GM23338 (cell line): ENCODE measurements at regions not wholly inside any gene's neighbourhood (a gene's known extent, or its start where the extent isn't known, plus 50 kb on each side); places are given as distances from the start of the nearest gene placed in this dataset.

Source experiments
- ATAC-seq: fragments of 200-7000 bp; cut with Tn5 transposase; 3 replicates; pipeline ENCODE4 v1.9.1; 2020
- DNase-seq: peaks from one replicate; pipeline ENCODE4 v3.0.0-alpha.2; 2015; ENCODE audit warnings: low spot score
- H2AFZ ChIP-seq: fragments of 200-600 bp; sonication (generic); 2 replicates; pipeline ENCODE4 v1.8.0; 2016; ENCODE audit warnings: antibody characterized with exemption, mild to moderate bottlenecking, moderate library complexity
- H3F3A ChIP-seq: fragments of 200-600 bp; sonication (generic); replicated peaks from 2 replicates; pipeline ENCODE4 v1.8.0; 2017; ENCODE audit warnings: antibody characterized with exemption, mixed run types, low read depth
- H3K27ac ChIP-seq: fragments of 200-600 bp; sonication (generic); 2 replicates; pipeline ENCODE4 v1.6.1; 2016; ENCODE audit warnings: low read depth
- H3K27me3 ChIP-seq: fragments of 200-600 bp; sonication (generic); 2 replicates; pipeline ENCODE4 v1.8.0; 2016; ENCODE audit warnings: mild to moderate bottlenecking, mixed run types, moderate library complexity; ENCODE audit not compliant: insufficient read depth
- H3K36me3 ChIP-seq: fragments of 200-600 bp; sonication (generic); 2 replicates; pipeline ENCODE4 v1.8.0; 2016; ENCODE audit warnings: mild to moderate bottlenecking; ENCODE audit not compliant: insufficient read depth
- H3K4me1 ChIP-seq: fragments of 200-600 bp; sonication (generic); 2 replicates; pipeline ENCODE4 v1.8.0; 2016; ENCODE audit warnings: mild to moderate bottlenecking, moderate library complexity; ENCODE audit not compliant: insufficient read depth
- H3K4me2 ChIP-seq: fragments of 200-600 bp; sonication (generic); 2 replicates; pipeline ENCODE4 v1.7.1; 2017; ENCODE audit warnings: mixed run types
- H3K4me3 ChIP-seq: fragments of 200-600 bp; sonication (generic); 2 replicates; pipeline ENCODE4 v1.6.1; 2016; ENCODE audit warnings: mixed run types
- H3K79me2 ChIP-seq: fragments of 200-600 bp; sonication (generic); replicated peaks from 2 replicates; pipeline ENCODE4 v1.8.0; 2017; ENCODE audit warnings: mild to moderate bottlenecking; ENCODE audit not compliant: insufficient read depth
- H3K9me2 ChIP-seq: fragments of 200-600 bp; sonication (generic); 2 replicates; pipeline ENCODE4 v1.8.0; 2017; ENCODE audit not compliant: insufficient read depth
- H4K20me1 ChIP-seq: fragments of 200-600 bp; sonication (generic); replicated peaks from 2 replicates; pipeline ENCODE4 v1.8.0; 2017; ENCODE audit warnings: mild to moderate bottlenecking; ENCODE audit not compliant: insufficient read depth
- H3K27ac Mint-ChIP-seq: 2 replicates; pipeline ENCODE4 v1.8.0; 2020; ENCODE audit warnings: inconsistent platforms, mild to moderate bottlenecking, moderate library complexity, mixed read lengths
- H3K27me3 Mint-ChIP-seq: 3 replicates; pipeline ENCODE4 v1.8.0; 2022; ENCODE audit warnings: low read depth, mild to moderate bottlenecking, moderate library complexity, mixed read lengths, inconsistent platforms; ENCODE audit not compliant: insufficient read depth, poor library complexity
- H3K36me3 Mint-ChIP-seq: 3 replicates; pipeline ENCODE4 v1.8.0; 2021; ENCODE audit warnings: low read depth, mild to moderate bottlenecking, inconsistent platforms, moderate library complexity, mixed read lengths
- H3K4me1 Mint-ChIP-seq: 3 replicates; pipeline ENCODE4 v1.8.0; 2020; ENCODE audit warnings: mild to moderate bottlenecking, inconsistent platforms, mixed read lengths
- H3K4me3 Mint-ChIP-seq: 3 replicates; pipeline ENCODE4 v1.8.0; 2021; ENCODE audit warnings: moderate library complexity, mild to moderate bottlenecking, inconsistent platforms, mixed read lengths
- H3K9me3 Mint-ChIP-seq: 3 replicates; pipeline ENCODE4 v1.8.0; 2020; ENCODE audit warnings: moderate library complexity, mild to moderate bottlenecking, inconsistent platforms, mixed read lengths
- EZH2 ChIP-seq: fragments of 200-600 bp; sonication (generic); IDR thresholded peaks from one replicate; pipeline ENCODE4 v1.8.0; 2017; ENCODE audit warnings: antibody characterized with exemption, mild to moderate bottlenecking, low read depth; ENCODE audit not compliant: unreplicated experiment
- EZH2phosphoT487 ChIP-seq: fragments of 200-600 bp; sonication (generic); IDR thresholded peaks from one replicate; pipeline ENCODE4 v1.8.1; 2018; ENCODE audit warnings: antibody characterized with exemption; ENCODE audit not compliant: unreplicated experiment
- NANOG ChIP-seq: IDR thresholded peaks from 2 replicates; pipeline ENCODE4 v1.6.1; 2016; ENCODE audit warnings: antibody characterized with exemption, borderline replicate concordance
- ZNF114 ChIP-seq: fragments of 250-450 bp; sonication (Bioruptor Pico); IDR thresholded peaks from 2 replicates; pipeline ENCODE4 v1.5.0; 2020; ENCODE audit warnings: mild to moderate bottlenecking, moderate library complexity
- TF ChIP-seq, protein P1 (sequence below): IDR thresholded peaks from one replicate; pipeline ENCODE4 v1.6.1; 2018; ENCODE audit warnings: antibody characterized with exemption; ENCODE audit not compliant: unreplicated experiment
- TF ChIP-seq, protein P2 (sequence below): fragments of 250-450 bp; sonication (Bioruptor Pico); IDR thresholded peaks from 2 replicates; pipeline ENCODE4 v1.5.0; 2020; ENCODE audit warnings: mild to moderate bottlenecking, moderate library complexity

DNA sequence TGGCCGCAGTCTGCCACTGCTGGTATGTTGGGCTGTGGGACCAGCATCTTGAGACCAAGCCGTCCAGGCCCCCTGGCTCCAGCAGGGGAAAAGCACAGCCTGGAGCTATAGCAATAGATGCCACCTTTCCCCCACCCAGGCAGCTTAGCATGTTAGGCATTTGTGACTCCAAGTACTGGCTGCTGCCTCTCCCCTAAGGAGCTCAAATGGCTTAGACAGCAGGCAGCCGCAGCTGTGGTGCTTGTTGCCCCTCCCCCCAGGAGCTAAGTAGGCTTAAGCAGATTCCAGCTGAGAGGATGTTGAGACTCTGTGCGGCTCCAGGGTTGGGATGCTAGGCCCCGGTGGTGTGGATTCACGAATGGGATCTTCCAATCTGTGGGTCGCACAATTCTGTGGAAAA lies 88.8 kb upstream of the ANKFN1 start:
- no peaks in the 10 kb centered on the region for H4K20me1 ChIP-seq
- H2AFZ ChIP-seq = peak overlapping the region; percentile 23; the same call in 1 of the 2 replicates
- no peak overlapping the region for H3K4me2 ChIP-seq
- H3K79me2 ChIP-seq = no peaks in the 10 kb centered on the region
- H3K4me3 ChIP-seq = no peak overlapping the region
- Mint-ChIP-seq H3K4me3 (no peak overlapping the region), H3K27ac (no peak overlapping the region), H3K9me3 (peaks cover 27% of the 10 kb centered on the region), H3K27me3 (no peaks in the 10 kb centered on the region), H3K4me1 (peaks cover 5% of the 10 kb centered on the region; the same call in 1 of the 3 replicates), H3K36me3 (peaks cover 7% of the 10 kb centered on the region)
- ATAC-seq = peak; percentile 54; the same call in 2 of the 3 replicates
- no peaks in the 10 kb centered on the region for H3K27me3 ChIP-seq
- H3K27ac ChIP-seq = no peak overlapping the region
- DNase-seq = peak; percentile 35
- no peaks in the 10 kb centered on the region for H3K36me3 ChIP-seq
- H3K4me1 ChIP-seq = no peaks in the 10 kb centered on the region
- peaks cover 18% of the 10 kb centered on the region for H3K9me2 ChIP-seq
- no peaks in the 10 kb centered on the region for H3F3A ChIP-seq
- TF ChIP-seq, protein P1, sequence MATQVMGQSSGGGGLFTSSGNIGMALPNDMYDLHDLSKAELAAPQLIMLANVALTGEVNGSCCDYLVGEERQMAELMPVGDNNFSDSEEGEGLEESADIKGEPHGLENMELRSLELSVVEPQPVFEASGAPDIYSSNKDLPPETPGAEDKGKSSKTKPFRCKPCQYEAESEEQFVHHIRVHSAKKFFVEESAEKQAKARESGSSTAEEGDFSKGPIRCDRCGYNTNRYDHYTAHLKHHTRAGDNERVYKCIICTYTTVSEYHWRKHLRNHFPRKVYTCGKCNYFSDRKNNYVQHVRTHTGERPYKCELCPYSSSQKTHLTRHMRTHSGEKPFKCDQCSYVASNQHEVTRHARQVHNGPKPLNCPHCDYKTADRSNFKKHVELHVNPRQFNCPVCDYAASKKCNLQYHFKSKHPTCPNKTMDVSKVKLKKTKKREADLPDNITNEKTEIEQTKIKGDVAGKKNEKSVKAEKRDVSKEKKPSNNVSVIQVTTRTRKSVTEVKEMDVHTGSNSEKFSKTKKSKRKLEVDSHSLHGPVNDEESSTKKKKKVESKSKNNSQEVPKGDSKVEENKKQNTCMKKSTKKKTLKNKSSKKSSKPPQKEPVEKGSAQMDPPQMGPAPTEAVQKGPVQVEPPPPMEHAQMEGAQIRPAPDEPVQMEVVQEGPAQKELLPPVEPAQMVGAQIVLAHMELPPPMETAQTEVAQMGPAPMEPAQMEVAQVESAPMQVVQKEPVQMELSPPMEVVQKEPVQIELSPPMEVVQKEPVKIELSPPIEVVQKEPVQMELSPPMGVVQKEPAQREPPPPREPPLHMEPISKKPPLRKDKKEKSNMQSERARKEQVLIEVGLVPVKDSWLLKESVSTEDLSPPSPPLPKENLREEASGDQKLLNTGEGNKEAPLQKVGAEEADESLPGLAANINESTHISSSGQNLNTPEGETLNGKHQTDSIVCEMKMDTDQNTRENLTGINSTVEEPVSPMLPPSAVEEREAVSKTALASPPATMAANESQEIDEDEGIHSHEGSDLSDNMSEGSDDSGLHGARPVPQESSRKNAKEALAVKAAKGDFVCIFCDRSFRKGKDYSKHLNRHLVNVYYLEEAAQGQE = no peak

DNA sequence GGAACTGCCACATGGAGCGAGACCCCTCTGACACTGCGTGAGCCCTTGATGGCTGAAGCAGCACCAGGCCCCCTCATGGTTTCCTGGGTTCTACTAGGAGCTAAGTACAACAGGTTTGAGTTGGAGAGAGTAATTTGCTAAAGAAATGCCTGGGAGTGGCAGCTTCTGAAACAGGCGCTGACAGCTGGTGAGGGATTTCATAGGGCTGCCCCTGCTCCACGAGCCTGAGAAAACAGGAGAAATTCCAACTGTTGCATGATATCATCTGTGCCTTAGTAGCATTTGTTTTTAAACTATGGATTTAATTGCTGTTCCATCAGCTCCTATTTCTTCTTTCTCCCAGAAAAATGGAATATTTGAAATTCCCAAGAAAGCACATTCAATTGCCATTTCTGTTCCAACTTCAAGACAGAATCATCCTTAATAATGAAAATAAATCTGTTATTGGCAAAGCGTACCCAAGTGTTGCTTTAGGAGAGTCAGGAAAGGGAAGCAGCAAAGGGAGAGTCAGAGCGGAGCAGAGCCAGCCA lies 78.8 kb upstream of the ANKFN1 start:
- H3K9me2 ChIP-seq = no peaks in the 10 kb centered on the region
- H3K36me3 ChIP-seq = no peaks in the 10 kb centered on the region; the same call in 1 of the 2 replicates
- ATAC-seq (no peak), DNase-seq (no peak)
- H3K4me2 ChIP-seq = no peak overlapping the region
- no peaks in the 10 kb centered on the region for H3K4me1 ChIP-seq
- Mint-ChIP-seq H3K4me1 (no peaks in the 10 kb centered on the region), H3K27me3 (no peaks in the 10 kb centered on the region), H3K9me3 (peaks cover 10% of the 10 kb centered on the region; the same call in 1 of the 3 replicates), H3K27ac (no peak overlapping the region), H3K4me3 (no peak overlapping the region), H3K36me3 (no peaks in the 10 kb centered on the region)
- H2AFZ ChIP-seq = 0 out of 2 replicates have a peak overlapping the region, but pooled peaks have one; percentile 12
- no peaks in the 10 kb centered on the region for H3K27me3 ChIP-seq
- H3K27ac ChIP-seq = no peak overlapping the region
- H3K4me3 ChIP-seq = no peak overlapping the region
- H3K79me2 ChIP-seq = no peaks in the 10 kb centered on the region
- H3F3A ChIP-seq = no peaks in the 10 kb centered on the region
- H4K20me1 ChIP-seq = no peaks in the 10 kb centered on the region
- TF ChIP-seq NANOG (no peak), EZH2phosphoT487 (no peak), EZH2 (no peak), ZNF114 (CRISPR knock-in tag) (no peak)
- TF ChIP-seq, protein P2, sequence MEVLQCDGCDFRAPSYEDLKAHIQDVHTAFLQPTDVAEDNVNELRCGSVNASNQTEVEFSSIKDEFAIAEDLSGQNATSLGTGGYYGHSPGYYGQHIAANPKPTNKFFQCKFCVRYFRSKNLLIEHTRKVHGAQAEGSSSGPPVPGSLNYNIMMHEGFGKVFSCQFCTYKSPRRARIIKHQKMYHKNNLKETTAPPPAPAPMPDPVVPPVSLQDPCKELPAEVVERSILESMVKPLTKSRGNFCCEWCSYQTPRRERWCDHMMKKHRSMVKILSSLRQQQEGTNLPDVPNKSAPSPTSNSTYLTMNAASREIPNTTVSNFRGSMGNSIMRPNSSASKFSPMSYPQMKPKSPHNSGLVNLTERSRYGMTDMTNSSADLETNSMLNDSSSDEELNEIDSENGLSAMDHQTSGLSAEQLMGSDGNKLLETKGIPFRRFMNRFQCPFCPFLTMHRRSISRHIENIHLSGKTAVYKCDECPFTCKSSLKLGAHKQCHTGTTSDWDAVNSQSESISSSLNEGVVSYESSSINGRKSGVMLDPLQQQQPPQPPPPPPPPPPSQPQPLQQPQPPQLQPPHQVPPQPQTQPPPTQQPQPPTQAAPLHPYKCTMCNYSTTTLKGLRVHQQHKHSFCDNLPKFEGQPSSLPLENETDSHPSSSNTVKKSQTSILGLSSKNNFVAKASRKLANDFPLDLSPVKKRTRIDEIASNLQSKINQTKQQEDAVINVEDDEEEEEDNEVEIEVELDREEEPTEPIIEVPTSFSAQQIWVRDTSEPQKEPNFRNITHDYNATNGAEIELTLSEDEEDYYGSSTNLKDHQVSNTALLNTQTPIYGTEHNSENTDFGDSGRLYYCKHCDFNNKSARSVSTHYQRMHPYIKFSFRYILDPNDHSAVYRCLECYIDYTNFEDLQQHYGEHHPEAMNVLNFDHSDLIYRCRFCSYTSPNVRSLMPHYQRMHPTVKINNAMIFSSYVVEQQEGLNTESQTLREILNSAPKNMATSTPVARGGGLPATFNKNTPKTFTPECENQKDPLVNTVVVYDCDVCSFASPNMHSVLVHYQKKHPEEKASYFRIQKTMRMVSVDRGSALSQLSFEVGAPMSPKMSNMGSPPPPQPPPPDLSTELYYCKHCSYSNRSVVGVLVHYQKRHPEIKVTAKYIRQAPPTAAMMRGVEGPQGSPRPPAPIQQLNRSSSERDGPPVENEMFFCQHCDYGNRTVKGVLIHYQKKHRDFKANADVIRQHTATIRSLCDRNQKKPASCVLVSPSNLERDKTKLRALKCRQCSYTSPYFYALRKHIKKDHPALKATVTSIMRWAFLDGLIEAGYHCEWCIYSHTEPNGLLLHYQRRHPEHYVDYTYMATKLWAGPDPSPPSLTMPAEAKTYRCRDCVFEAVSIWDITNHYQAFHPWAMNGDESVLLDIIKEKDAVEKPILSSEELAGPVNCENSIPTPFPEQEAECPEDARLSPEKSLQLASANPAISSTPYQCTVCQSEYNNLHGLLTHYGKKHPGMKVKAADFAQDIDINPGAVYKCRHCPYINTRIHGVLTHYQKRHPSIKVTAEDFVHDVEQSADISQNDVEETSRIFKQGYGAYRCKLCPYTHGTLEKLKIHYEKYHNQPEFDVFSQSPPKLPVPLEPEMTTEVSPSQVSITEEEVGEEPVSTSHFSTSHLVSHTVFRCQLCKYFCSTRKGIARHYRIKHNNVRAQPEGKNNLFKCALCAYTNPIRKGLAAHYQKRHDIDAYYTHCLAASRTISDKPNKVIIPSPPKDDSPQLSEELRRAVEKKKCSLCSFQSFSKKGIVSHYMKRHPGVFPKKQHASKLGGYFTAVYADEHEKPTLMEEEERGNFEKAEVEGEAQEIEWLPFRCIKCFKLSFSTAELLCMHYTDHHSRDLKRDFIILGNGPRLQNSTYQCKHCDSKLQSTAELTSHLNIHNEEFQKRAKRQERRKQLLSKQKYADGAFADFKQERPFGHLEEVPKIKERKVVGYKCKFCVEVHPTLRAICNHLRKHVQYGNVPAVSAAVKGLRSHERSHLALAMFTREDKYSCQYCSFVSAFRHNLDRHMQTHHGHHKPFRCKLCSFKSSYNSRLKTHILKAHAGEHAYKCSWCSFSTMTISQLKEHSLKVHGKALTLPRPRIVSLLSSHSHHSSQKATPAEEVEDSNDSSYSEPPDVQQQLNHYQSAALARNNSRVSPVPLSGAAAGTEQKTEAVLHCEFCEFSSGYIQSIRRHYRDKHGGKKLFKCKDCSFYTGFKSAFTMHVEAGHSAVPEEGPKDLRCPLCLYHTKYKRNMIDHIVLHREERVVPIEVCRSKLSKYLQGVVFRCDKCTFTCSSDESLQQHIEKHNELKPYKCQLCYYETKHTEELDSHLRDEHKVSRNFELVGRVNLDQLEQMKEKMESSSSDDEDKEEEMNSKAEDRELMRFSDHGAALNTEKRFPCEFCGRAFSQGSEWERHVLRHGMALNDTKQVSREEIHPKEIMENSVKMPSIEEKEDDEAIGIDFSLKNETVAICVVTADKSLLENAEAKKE (CRISPR knock-in tag) = no peak
- TF ChIP-seq, protein P1 = no peak
